H1 (cell line): ENCODE measurements at regions not wholly inside any gene's neighbourhood (a gene's known extent, or its start where the extent isn't known, plus 50 kb on each side); places are given as distances from the start of the nearest gene placed in this dataset.

Experiments
- CTCF ChIA-PET: fragments of 300-600 bp; sonication (Branson Sonifier 250); formaldehyde crosslinking; loops from one replicate; lab custom pipeline; 2021; ENCODE audit not compliant: partially characterized antibody; lab: Charles Lee
- POLR2A ChIA-PET: fragments of 300-600 bp; sonication (Branson Sonifier 250); formaldehyde crosslinking; loops from one replicate; lab custom pipeline; 2021; ENCODE audit warnings: inconsistent platforms; ENCODE audit not compliant: partially characterized antibody; lab: Charles Lee
- DNase-seq, 2 experiments: peaks; one replicate each; pipeline versions ENCODE4 v3.0.0 to v3.0.0-alpha.2; 2010 to 2022; ENCODE audit warnings: low spot score in 2 of 2, low read depth in 1 of 2, mixed read lengths in 1 of 2
- FAIRE-seq: peaks from 2 replicates; lab custom pipeline; 2011; peaks lifted over from hg19 to GRCh38; lab: Jason Lieb, UNC
- H2AFZ ChIP-seq: 2 replicates; pipeline ENCODE4 v1.8.1; 2012; ENCODE audit warnings: low read length, inconsistent platforms
- H2AK5ac ChIP-seq: 2 replicates; pipeline ENCODE4 v1.6.1; 2013; ENCODE audit warnings: low read depth, low read length
- H2BK120ac ChIP-seq: replicated peaks from 2 replicates; pipeline ENCODE3; 2013; ENCODE audit warnings: low read depth, low read length, inconsistent platforms
- H2BK12ac ChIP-seq: 2 replicates; pipeline ENCODE4 v1.6.1; 2013; ENCODE audit warnings: low read depth, low read length
- H2BK15ac ChIP-seq: 2 replicates; pipeline ENCODE4 v1.6.1; 2013; ENCODE audit warnings: low read length
- H2BK20ac ChIP-seq: 2 replicates; pipeline ENCODE4 v1.6.1; 2013; ENCODE audit warnings: low read length
- H2BK5ac ChIP-seq: 2 replicates; pipeline ENCODE4 v1.6.1; 2013; ENCODE audit warnings: low read depth, low read length
- H3K14ac ChIP-seq: 2 replicates; pipeline ENCODE4 v1.6.1; 2013; ENCODE audit warnings: inconsistent platforms; ENCODE audit not compliant: insufficient read length
- H3K18ac ChIP-seq: 2 replicates; pipeline ENCODE4 v1.6.1; 2013; ENCODE audit warnings: low read length; ENCODE audit errors: extremely low read depth
- H3K23ac ChIP-seq: 2 replicates; pipeline ENCODE4 v1.6.1; 2013; ENCODE audit warnings: inconsistent platforms; ENCODE audit not compliant: insufficient read length
- H3K23me2 ChIP-seq: 2 replicates; pipeline ENCODE4 v1.6.1; 2013; ENCODE audit warnings: low read depth, low read length
- H3K27ac ChIP-seq: 2 replicates; pipeline ENCODE4 v1.6.1; 2011; ENCODE audit warnings: low read depth, low read length, inconsistent platforms
- H3K27me3 ChIP-seq, 4 experiments: replicated peaks in 1 of 4; 1 replicate in 1 of 4; 2 replicates in 3 of 4; pipeline versions ENCODE4 v1.6.1 to v1.8.1; 2011 to 2013; ENCODE audit warnings: low read length in 3 of 4, mild to moderate bottlenecking in 3 of 4, inconsistent platforms in 2 of 4, mixed read lengths in 2 of 4, moderate library complexity in 1 of 4; ENCODE audit not compliant: control insufficient read depth in 3 of 4, insufficient read depth in 3 of 4; ENCODE audit errors: extremely low read depth in 1 of 4
- H3K36me3 ChIP-seq, 4 experiments: 2 replicates each; pipeline versions ENCODE4 v1.6.1 to v1.8.1; 2011 to 2013; ENCODE audit warnings: mild to moderate bottlenecking in 4 of 4, low read length in 3 of 4, moderate library complexity in 2 of 4, control low read depth in 1 of 4, inconsistent platforms in 1 of 4; ENCODE audit not compliant: insufficient read depth in 4 of 4, control insufficient read depth in 2 of 4
- H3K4ac ChIP-seq: replicated peaks from 2 replicates; pipeline ENCODE3; 2013; ENCODE audit warnings: low read length, low read depth, mixed read lengths, inconsistent platforms; ENCODE audit not compliant: insufficient read length
- H3K4me1 ChIP-seq, 4 experiments: replicated peaks in 1 of 4; 1 replicate in 1 of 4; 2 replicates in 3 of 4; pipeline versions ENCODE4 v1.6.1 to v1.8.1; 2011 to 2013; ENCODE audit warnings: low read length in 3 of 4, inconsistent platforms in 2 of 4, mixed read lengths in 1 of 4; ENCODE audit not compliant: insufficient read depth in 4 of 4, control insufficient read depth in 3 of 4
- H3K4me2 ChIP-seq, 2 experiments: 2 replicates each; pipeline versions ENCODE4 v1.6.1 to v1.8.1; 2011 to 2013; ENCODE audit warnings: low read depth in 2 of 2, low read length in 2 of 2, control low read depth in 1 of 2, inconsistent platforms in 1 of 2, mild to moderate bottlenecking in 1 of 2; ENCODE audit not compliant: insufficient read depth in 1 of 2
- H3K4me3 ChIP-seq, 4 experiments: fragments of 200-600, 300-600 bp in 1 of 4; sonication (generic), shearing (Covaris generic), sonication (Bioruptor Twin) in 1 of 4; 2 replicates each; pipeline versions ENCODE4 v1.5.1 to v1.8.1; 2011 to 2016; ENCODE audit warnings: low read length in 4 of 4, low read depth in 3 of 4, control low read depth in 2 of 4, inconsistent platforms in 2 of 4, mild to moderate bottlenecking in 2 of 4, mixed read lengths in 1 of 4, moderate library complexity in 1 of 4; ENCODE audit not compliant: insufficient read depth in 2 of 4; ENCODE audit errors: extremely low read depth in 1 of 4
- H3K56ac ChIP-seq: replicated peaks from 2 replicates; pipeline ENCODE3; 2013; ENCODE audit warnings: low read depth, mild to moderate bottlenecking, mixed read lengths, low read length, inconsistent platforms; ENCODE audit not compliant: insufficient read length
- H3K79me1 ChIP-seq: 2 replicates; pipeline ENCODE4 v1.6.1; 2013; ENCODE audit warnings: low read depth, low read length, control low read depth
- H3K79me2 ChIP-seq, 2 experiments: 2 replicates each; pipeline versions ENCODE4 v1.6.1 to v1.8.1; 2012 to 2013; ENCODE audit warnings: low read length in 2 of 2, mild to moderate bottlenecking in 2 of 2, inconsistent platforms in 1 of 2; ENCODE audit not compliant: insufficient read depth in 2 of 2, control insufficient read depth in 1 of 2
- H3K9ac ChIP-seq, 4 experiments: replicated peaks in 1 of 4; 1 replicate in 1 of 4; 2 replicates in 3 of 4; pipeline versions ENCODE4 v1.6.1 to v1.8.1; 2011 to 2013; ENCODE audit warnings: low read depth in 3 of 4, low read length in 3 of 4, control low read depth in 2 of 4, mild to moderate bottlenecking in 2 of 4, moderate library complexity in 2 of 4, inconsistent platforms in 1 of 4; ENCODE audit errors: extremely low read depth in 1 of 4
- H3K9me3 ChIP-seq, 2 experiments: 2 replicates each; pipeline versions ENCODE4 v1.6.1 to v1.8.1; 2012 to 2013; ENCODE audit warnings: mild to moderate bottlenecking in 2 of 2, moderate library complexity in 2 of 2, control low read depth in 1 of 2, inconsistent platforms in 1 of 2, low read depth in 1 of 2, low read length in 1 of 2, mixed read lengths in 1 of 2; ENCODE audit not compliant: insufficient read depth in 2 of 2
- H4K20me1 ChIP-seq, 2 experiments: replicated peaks in 1 of 2; 2 replicates each; pipeline versions ENCODE3 to v1.8.1; 2011 to 2013; ENCODE audit warnings: inconsistent platforms in 2 of 2, low read length in 2 of 2, mild to moderate bottlenecking in 1 of 2; ENCODE audit not compliant: insufficient read depth in 2 of 2, control insufficient read depth in 1 of 2
- H4K5ac ChIP-seq: 2 replicates; pipeline ENCODE4 v1.6.1; 2013; ENCODE audit warnings: low read length, low read depth, mixed read lengths, inconsistent platforms; ENCODE audit not compliant: insufficient read length
- H4K8ac ChIP-seq: 2 replicates; pipeline ENCODE4 v1.8.0; 2013; ENCODE audit warnings: mild to moderate bottlenecking, moderate library complexity, low read length, inconsistent platforms; ENCODE audit not compliant: insufficient read depth; ENCODE audit errors: extremely low read depth
- H4K91ac ChIP-seq: replicated peaks from 2 replicates; pipeline ENCODE3; 2013; ENCODE audit warnings: low read length, mixed read lengths, inconsistent platforms; ENCODE audit not compliant: insufficient read length
- BRCA1 ChIP-seq: IDR thresholded peaks from 2 replicates; pipeline ENCODE4 v1.6.1; 2012; ENCODE audit warnings: low read depth, low read length, improper control_type of control experiment
- CHD1 ChIP-seq: IDR thresholded peaks from 2 replicates; pipeline ENCODE4 v1.6.1; 2012; ENCODE audit warnings: low read depth, low read length, improper control_type of control experiment
- CTCF ChIP-seq, 3 experiments: IDR thresholded peaks; 1 replicate in 2 of 3; 2 replicates in 1 of 3; pipeline versions ENCODE4 v1.5.1 to v1.6.1; 2011; ENCODE audit warnings: low read length in 3 of 3, mild to moderate bottlenecking in 3 of 3, inconsistent platforms in 2 of 3, low read depth in 1 of 3, moderate library complexity in 1 of 3; ENCODE audit not compliant: insufficient read depth in 1 of 3; ENCODE audit errors: control extremely low read depth in 1 of 3
- GABPA ChIP-seq: IDR thresholded peaks from 2 replicates; pipeline ENCODE4 v1.6.1; 2011; ENCODE audit warnings: mild to moderate bottlenecking, low read length, moderate library complexity, borderline replicate concordance; ENCODE audit not compliant: insufficient read depth
- MAFK ChIP-seq: IDR thresholded peaks from 2 replicates; pipeline ENCODE4 v1.6.1; 2012; ENCODE audit warnings: low read depth, mild to moderate bottlenecking, improper control_type of control experiment, low read length
- RXRA ChIP-seq: IDR thresholded peaks from 2 replicates; pipeline ENCODE4 v1.6.1; 2011; ENCODE audit warnings: low read depth, mild to moderate bottlenecking, low read length, moderate library complexity; ENCODE audit not compliant: insufficient read depth
- TBP ChIP-seq: IDR thresholded peaks from 2 replicates; pipeline ENCODE4 v1.6.1; 2011; ENCODE audit warnings: low read depth, low read length, improper control_type of control experiment
- USF2 ChIP-seq: IDR thresholded peaks from 2 replicates; pipeline ENCODE4 v1.6.1; 2011; ENCODE audit warnings: low read length, improper control_type of control experiment
- YY1 ChIP-seq: IDR thresholded peaks from 2 replicates; pipeline ENCODE4 v1.6.1; 2011; ENCODE audit warnings: low read depth, mild to moderate bottlenecking, low read length
- WGBS, 2 experiments: shearing (Covaris generic) in 1 of 2; methylation state at CpG; one replicate each; pipeline versions ENCODE4 v1.1.6 to v1.1.7; 2013 to 2015; ENCODE audit warnings: low lambda C conversion rate in 2 of 2, mixed read lengths in 2 of 2, inconsistent platforms in 1 of 2, low coverage in 1 of 2, missing lambda C conversion rate in 1 of 2; ENCODE audit not compliant: insufficient replicate concordance in 2 of 2, insufficient coverage in 1 of 2, insufficient read length in 1 of 2; ENCODE audit errors: extremely low coverage in 1 of 2, missing lambda C conversion rate in 1 of 2; 5-methylcytosine and 5-hydroxymethylcytosine counted together

GRCh38 chr12:70045036-70045435 is 198.2 kb upstream of the CNOT2 start:
- Histone ChIP-seq H3K18ac (no peak overlapping the region), H2BK5ac (no peak overlapping the region), H2AFZ (no peak overlapping the region), H2BK15ac (no peak overlapping the region), H3K4me2 (no peak overlapping the region), H4K8ac (no peak overlapping the region), H3K9me3 (no peaks in the 10 kb centered on the region), H3K27ac (no peak overlapping the region), H3K9ac (no peak overlapping the region), H2BK12ac (no peak overlapping the region), H3K23me2 (no peaks in the 10 kb centered on the region), H3K79me2 (no peaks in the 10 kb centered on the region), H4K20me1 (no peaks in the 10 kb centered on the region), H3K23ac (no peak overlapping the region), H3K36me3 (no peaks in the 10 kb centered on the region), H3K4me1 (no peaks in the 10 kb centered on the region), H3K79me1 (no peaks in the 10 kb centered on the region), H2BK20ac (no peak overlapping the region), H3K27me3 (no peaks in the 10 kb centered on the region), H3K4me3 (no peak overlapping the region), H3K4ac (no peak overlapping the region), H3K56ac (no peak overlapping the region), H2AK5ac (no peak overlapping the region), H2BK120ac (no peak overlapping the region), H3K14ac (no peak overlapping the region), H4K91ac (no peak overlapping the region), H4K5ac (no peak overlapping the region)
- 87% methylated on average over 3 of the region's 3 CpGs; no CpG with 5 or more reads in 1 of the 2 experiments for WGBS, 2 experiments
- TF ChIP-seq MAFK (no peak), CTCF (IDR thresholded peaks at IDR 0.05; ENCODE audit: control extremely low read depth in 1 of 3, insufficient read depth in 1 of 3, low read depth in 1 of 3, low read length in 3 of 3) (no peak), CHD1 (no peak), BRCA1 (no peak), YY1 (no peak), TBP (no peak), USF2 (no peak), RXRA (no peak), GABPA (no peak)
- no peak for FAIRE-seq
- CTCF ChIA-PET = interaction anchor here (0.6 to 1.3 kb wide), 3 partner anchors 13 to 145 kb away, joined by 3 to 4 read pairs (median 3); no protein-coding TSS in a partner anchor
- POLR2A ChIA-PET = no interaction called here
- no peak for DNase-seq
